Ishikawa (cell line): ENCODE measurements at regions not wholly inside any gene's neighbourhood (a gene's known extent, or its start where the extent isn't known, plus 50 kb on each side); places are given as distances from the start of the nearest gene placed in this dataset.

Experiments used
- CEBPB ChIP-seq: IDR thresholded peaks from 2 replicates; pipeline ENCODE4 v1.6.1; 2012
- CREB1 ChIP-seq: IDR thresholded peaks from 2 replicates; pipeline ENCODE4 v1.6.1; 2012; ENCODE audit warnings: low read depth
- EGR1 ChIP-seq: IDR thresholded peaks from 2 replicates; pipeline ENCODE4 v1.6.1; 2012
- EP300 ChIP-seq: IDR thresholded peaks from 2 replicates; pipeline ENCODE4 v1.6.1; 2012; ENCODE audit warnings: borderline replicate concordance
- NFIC ChIP-seq: IDR thresholded peaks from 2 replicates; pipeline ENCODE4 v1.6.1; 2012
- RAD21 ChIP-seq: IDR thresholded peaks from 2 replicates; pipeline ENCODE4 v1.6.1; 2012; ENCODE audit warnings: low read depth
- REST ChIP-seq: IDR thresholded peaks from 2 replicates; pipeline ENCODE4 v1.6.1; 2012; ENCODE audit warnings: low read depth, mild to moderate bottlenecking
- YY1 ChIP-seq: IDR thresholded peaks from 2 replicates; pipeline ENCODE4 v1.6.1; 2012; ENCODE audit warnings: low read depth
- ZBTB7A ChIP-seq: IDR thresholded peaks from 2 replicates; pipeline ENCODE4 v1.6.1; 2012; ENCODE audit warnings: low read depth

DNA sequence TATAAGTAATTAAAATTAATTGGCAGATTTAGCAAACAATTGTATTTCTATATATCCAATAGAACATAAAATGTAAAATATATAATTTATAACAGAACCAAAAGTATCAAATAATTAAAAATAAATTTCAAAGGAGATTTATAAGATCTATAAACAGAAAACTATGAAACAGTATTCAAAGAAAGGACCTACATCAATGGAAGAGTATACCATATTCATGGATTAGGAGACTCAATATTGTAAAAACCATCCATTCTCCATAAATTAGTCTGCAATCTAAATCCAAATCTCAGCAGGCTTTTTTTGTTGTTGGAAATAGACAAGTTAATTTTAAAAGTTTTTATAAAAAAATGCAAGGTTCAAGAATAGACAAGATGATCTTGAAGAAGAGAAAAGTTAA lies 149.0 kb upstream of the RUNX3 start:
- TF ChIP-seq CREB1: no peak
- TF ChIP-seq REST: no peak
- TF ChIP-seq ZBTB7A: no peak
- TF ChIP-seq CEBPB: no peak
- no peak for TF ChIP-seq EP300
- TF ChIP-seq EGR1: no peak
- TF ChIP-seq YY1: no peak
- no peak for TF ChIP-seq RAD21
- no peak for TF ChIP-seq NFIC
